Activated CD4-positive, alpha-beta memory T cell treated with anti-CD3 and anti-CD28 coated beads, Interleukin-2, amount 10 ng/mL, durations not matched to agents 7 days and 5 days (primary cell): ENCODE measurements at regions not wholly inside any gene's neighbourhood (a gene's known extent, or its start where the extent isn't known, plus 50 kb on each side); places are given as distances from the start of the nearest gene placed in this dataset.
"Not testable (repeated sequence)": the region's sequence is repeated elsewhere in the genome, so short reads cannot be mapped to it uniquely, and the experiment has no call there.

Source experiments
- CTCF ChIA-PET: fragments of 350-600 bp; sonication (Branson Sonifier 250); formaldehyde crosslinking; loops from one replicate; lab custom pipeline; 2021; ENCODE audit warnings: antibody characterized with exemption, inconsistent platforms; lab: Charles Lee
- POLR2A ChIA-PET: fragments of 350-600 bp; sonication (Branson Sonifier 250); formaldehyde crosslinking; loops from one replicate; lab custom pipeline; 2021; ENCODE audit warnings: antibody characterized with exemption; lab: Charles Lee
- DNase-seq: peaks from one replicate; pipeline ENCODE4 v3.0.0-alpha.2; 2020
- H3K27ac Mint-ChIP-seq: one replicate; pipeline ENCODE4 v1.8.0; 2021; ENCODE audit warnings: mild to moderate bottlenecking, mixed read lengths
- H3K27me3 Mint-ChIP-seq: one replicate; pipeline ENCODE4 v1.8.0; 2021; ENCODE audit warnings: mixed read lengths
- H3K36me3 Mint-ChIP-seq: one replicate; pipeline ENCODE4 v1.8.0; 2021; ENCODE audit warnings: low read depth, mixed read lengths
- H3K4me1 Mint-ChIP-seq: one replicate; pipeline ENCODE4 v1.8.0; 2021; ENCODE audit warnings: mixed read lengths
- H3K4me3 Mint-ChIP-seq: one replicate; pipeline ENCODE4 v1.8.0; 2021; ENCODE audit warnings: mild to moderate bottlenecking, mixed read lengths
- H3K9me3 Mint-ChIP-seq: one replicate; pipeline ENCODE4 v1.8.0; 2021; ENCODE audit warnings: mixed read lengths

- CTCF ChIA-PET: no interaction called here
- no peak overlapping the region for H3K4me3 Mint-ChIP-seq
Measured at GRCh38 chr3:165502707-165503106, 306.5 kb upstream of the SLITRK3 start.

GRCh38 chr3:165498742-165499141 lies 302.6 kb upstream of the SLITRK3 start:
- H3K27me3 Mint-ChIP-seq, H3K36me3 Mint-ChIP-seq, POLR2A ChIA-PET, H3K4me1 Mint-ChIP-seq, DNase-seq, H3K27ac Mint-ChIP-seq, H3K4me3 Mint-ChIP-seq, CTCF ChIA-PET, H3K9me3 Mint-ChIP-seq: not testable (repeated sequence)

More at GRCh38 chr3:165502707-165503106, 306.5 kb upstream of the SLITRK3 start:
- Mint-ChIP-seq H3K4me1 (no peaks in the 10 kb centered on the region), H3K36me3 (no peaks in the 10 kb centered on the region), H3K27me3 (no peaks in the 10 kb centered on the region), H3K9me3 (peaks cover 3% of the 10 kb centered on the region), H3K27ac (no peak overlapping the region)
- DNase-seq: no peak
- POLR2A ChIA-PET: no interaction called here

- CTCF ChIA-PET: no interaction called here
- POLR2A ChIA-PET: no interaction called here
- Mint-ChIP-seq H3K27me3 (no peaks in the 10 kb centered on the region), H3K36me3 (no peaks in the 10 kb centered on the region), H3K4me1 (no peaks in the 10 kb centered on the region), H3K9me3 (peaks cover 8% of the 10 kb centered on the region), H3K27ac (no peak overlapping the region), H3K4me3 (no peak overlapping the region)
- no peak for DNase-seq
Measured at GRCh38 chr3:165491487-165491886, 295.3 kb upstream of the SLITRK3 start.

DNA sequence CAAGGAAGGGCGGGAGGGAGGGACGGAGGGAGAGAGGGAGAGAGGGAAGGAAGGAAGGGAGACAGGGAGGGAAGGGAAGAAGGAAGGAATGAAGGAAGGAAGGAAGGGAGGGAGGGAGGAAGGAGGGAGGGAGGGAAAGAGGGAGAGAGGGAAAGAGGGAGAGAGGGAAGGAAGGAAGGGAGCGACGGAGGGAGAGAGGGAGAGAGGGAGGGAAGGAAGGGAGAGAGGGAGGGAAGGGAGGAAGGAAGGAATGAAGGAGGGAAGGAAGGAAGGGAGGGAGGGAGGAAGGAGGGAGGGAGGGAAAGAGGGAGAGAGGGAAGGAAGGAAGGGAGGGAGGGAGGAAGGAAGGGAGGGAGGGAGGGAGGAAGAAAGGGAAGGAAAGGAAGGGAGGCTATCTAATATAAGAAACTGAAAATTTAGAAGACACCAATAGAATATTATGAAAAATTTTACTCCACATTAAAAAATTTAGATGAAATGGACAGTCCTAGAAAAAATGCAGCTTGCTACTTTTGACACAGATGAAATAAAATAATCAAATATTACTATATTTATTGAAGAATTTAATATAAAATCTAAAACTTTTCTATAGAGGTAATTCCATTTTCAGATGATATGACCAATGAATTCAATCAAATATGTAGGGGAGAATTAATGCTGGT lies 280.3 kb upstream of the SLITRK3 start:
- DNase-seq: no peak
- no peaks in the 10 kb centered on the region for H3K4me1 Mint-ChIP-seq
- H3K36me3 Mint-ChIP-seq: no peaks in the 10 kb centered on the region
- ChIA-PET CTCF (no interaction called here), POLR2A (no interaction called here)
- no peak overlapping the region for H3K27ac Mint-ChIP-seq
- no peak overlapping the region for H3K4me3 Mint-ChIP-seq
- H3K9me3 Mint-ChIP-seq: peaks cover 6% of the 10 kb centered on the region
- H3K27me3 Mint-ChIP-seq: no peaks in the 10 kb centered on the region

GRCh38 chr3:165466856-165467255 lies 270.7 kb upstream of the SLITRK3 start:
- no peak overlapping the region for H3K4me3 Mint-ChIP-seq
- CTCF ChIA-PET: no interaction called here
- POLR2A ChIA-PET: no interaction called here
- H3K4me1 Mint-ChIP-seq: no peaks in the 10 kb centered on the region
- H3K27ac Mint-ChIP-seq: no peak overlapping the region
- DNase-seq: no peak
- peaks cover 13% of the 10 kb centered on the region for H3K9me3 Mint-ChIP-seq
- no peaks in the 10 kb centered on the region for H3K36me3 Mint-ChIP-seq
- no peaks in the 10 kb centered on the region for H3K27me3 Mint-ChIP-seq

DNA sequence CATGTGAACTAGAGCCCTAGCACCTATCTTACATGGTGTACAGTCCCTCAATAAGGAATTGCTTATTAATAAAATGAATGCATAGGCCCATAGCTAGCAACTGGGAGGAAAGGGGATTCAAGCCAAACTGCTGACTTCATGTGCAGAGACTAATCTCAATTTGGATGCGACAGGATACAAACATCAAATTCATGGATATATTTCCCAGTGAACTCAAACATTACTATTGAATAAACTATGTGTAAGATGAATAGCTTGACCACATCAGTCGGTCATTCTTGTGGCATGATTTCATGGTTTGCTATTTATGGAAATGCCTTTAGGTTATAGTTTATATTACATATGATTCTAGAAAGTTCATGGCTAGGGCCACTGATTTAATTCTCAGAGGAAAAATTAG lies 268.6 kb upstream of the SLITRK3 start:
- peaks cover 13% of the 10 kb centered on the region for H3K9me3 Mint-ChIP-seq
- no peaks in the 10 kb centered on the region for H3K4me1 Mint-ChIP-seq
- no peaks in the 10 kb centered on the region for H3K36me3 Mint-ChIP-seq
- no peak overlapping the region for H3K27ac Mint-ChIP-seq
- H3K4me3 Mint-ChIP-seq: no peak overlapping the region
- ChIA-PET POLR2A (no interaction called here), CTCF (no interaction called here)
- H3K27me3 Mint-ChIP-seq: no peaks in the 10 kb centered on the region
- no peak for DNase-seq

- no peak for DNase-seq
- CTCF ChIA-PET: no interaction called here
- Mint-ChIP-seq H3K27ac (no peak overlapping the region), H3K36me3 (no peaks in the 10 kb centered on the region), H3K27me3 (no peaks in the 10 kb centered on the region), H3K9me3 (peaks cover 7% of the 10 kb centered on the region), H3K4me3 (no peak overlapping the region), H3K4me1 (no peaks in the 10 kb centered on the region)
- POLR2A ChIA-PET: no interaction called here
Measured at GRCh38 chr3:165463531-165463930, 267.3 kb upstream of the SLITRK3 start.

- H3K4me1 Mint-ChIP-seq: no peaks in the 10 kb centered on the region
- ChIA-PET CTCF (no interaction called here), POLR2A (no interaction called here)
- H3K27me3 Mint-ChIP-seq: no peaks in the 10 kb centered on the region
- H3K4me3 Mint-ChIP-seq: no peak overlapping the region
- no peaks in the 10 kb centered on the region for H3K36me3 Mint-ChIP-seq
- peaks cover 7% of the 10 kb centered on the region for H3K9me3 Mint-ChIP-seq
- no peak for DNase-seq
- no peak overlapping the region for H3K27ac Mint-ChIP-seq
Measured at GRCh38 chr3:165462636-165463334, 266.6 kb upstream of the SLITRK3 start.

- no peak overlapping the region for H3K4me3 Mint-ChIP-seq
- POLR2A ChIA-PET: no interaction called here
Measured at GRCh38 chr3:165459924-165460835, 264.0 kb upstream of the SLITRK3 start.

GRCh38 chr3:165459111-165459510 lies 262.9 kb upstream of the SLITRK3 start:
- POLR2A ChIA-PET: no interaction called here
- H3K4me3 Mint-ChIP-seq: no peak overlapping the region
- H3K27me3 Mint-ChIP-seq: no peaks in the 10 kb centered on the region

More at GRCh38 chr3:165459924-165460835, 264.0 kb upstream of the SLITRK3 start:
- no peaks in the 10 kb centered on the region for H3K27me3 Mint-ChIP-seq
- H3K9me3 Mint-ChIP-seq: peaks cover 2% of the 10 kb centered on the region
- H3K4me1 Mint-ChIP-seq: no peaks in the 10 kb centered on the region
- H3K27ac Mint-ChIP-seq: no peak overlapping the region
- DNase-seq: no peak
- H3K36me3 Mint-ChIP-seq: no peaks in the 10 kb centered on the region
- CTCF ChIA-PET: no interaction called here

DNA sequence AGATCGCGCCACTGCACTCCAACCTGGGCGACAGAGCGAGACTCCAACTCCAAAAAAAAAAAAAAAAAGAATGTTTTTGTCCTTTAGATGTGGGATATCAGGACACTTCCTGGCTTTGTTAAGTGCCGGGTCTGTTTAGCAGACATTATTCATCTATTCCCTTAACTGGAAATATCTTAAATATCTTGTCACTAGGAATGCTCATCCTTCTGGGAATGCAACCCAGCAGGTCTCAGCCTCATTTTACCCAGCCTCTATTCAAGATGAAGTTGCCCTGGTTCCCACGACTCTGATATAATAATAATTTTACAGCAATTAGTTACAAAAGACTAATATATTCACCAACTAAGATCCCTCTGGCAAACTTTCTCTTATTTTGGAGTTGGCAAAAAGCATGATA lies 260.9 kb upstream of the SLITRK3 start:
- CTCF ChIA-PET: no interaction called here
- H3K4me1 Mint-ChIP-seq: no peaks in the 10 kb centered on the region

More at GRCh38 chr3:165459111-165459510, 262.9 kb upstream of the SLITRK3 start:
- Mint-ChIP-seq H3K9me3 (peaks cover 2% of the 10 kb centered on the region), H3K4me1 (no peaks in the 10 kb centered on the region), H3K27ac (no peak overlapping the region), H3K36me3 (no peaks in the 10 kb centered on the region)
- CTCF ChIA-PET: no interaction called here
- no peak for DNase-seq

DNA sequence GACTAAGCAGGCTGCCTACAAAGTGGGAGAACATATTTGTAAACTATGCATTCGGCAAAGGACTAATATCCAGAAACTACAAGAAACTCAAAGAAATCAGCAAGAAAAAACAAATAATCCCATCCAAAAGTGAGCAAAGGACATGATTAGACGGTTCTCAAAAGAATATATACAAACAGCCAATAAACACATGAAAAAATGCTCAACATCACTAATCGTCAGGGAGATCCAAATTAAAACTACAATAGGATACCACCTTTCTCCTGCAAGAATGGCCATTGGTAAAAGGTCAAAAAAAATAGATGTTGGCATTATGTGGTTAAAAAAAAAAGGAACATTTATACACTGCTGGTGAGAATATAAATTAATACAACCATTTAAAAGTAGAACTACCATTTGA lies 259.6 kb upstream of the SLITRK3 start:
- H3K4me3 Mint-ChIP-seq: no peak overlapping the region
- peaks cover 2% of the 10 kb centered on the region for H3K9me3 Mint-ChIP-seq
- H3K27ac Mint-ChIP-seq: no peak overlapping the region
- CTCF ChIA-PET: no interaction called here
- H3K4me1 Mint-ChIP-seq: no peaks in the 10 kb centered on the region
- H3K27me3 Mint-ChIP-seq: no peaks in the 10 kb centered on the region
- POLR2A ChIA-PET: no interaction called here
- no peak for DNase-seq
- no peaks in the 10 kb centered on the region for H3K36me3 Mint-ChIP-seq

More for the DNA sequence above, 260.9 kb upstream of the SLITRK3 start:
- POLR2A ChIA-PET: no interaction called here
- peaks cover 4% of the 10 kb centered on the region for H3K9me3 Mint-ChIP-seq
- H3K4me3 Mint-ChIP-seq: no peak overlapping the region
- H3K27ac Mint-ChIP-seq: no peak overlapping the region
- no peak for DNase-seq
- H3K27me3 Mint-ChIP-seq: no peaks in the 10 kb centered on the region
- H3K36me3 Mint-ChIP-seq: no peaks in the 10 kb centered on the region

GRCh38 chr3:165455360-165455759 lies 259.2 kb upstream of the SLITRK3 start:
- POLR2A ChIA-PET: no interaction called here

More at GRCh38 chr3:165455360-165455759, 259.2 kb upstream of the SLITRK3 start:
- no peak for DNase-seq
- CTCF ChIA-PET: no interaction called here
- H3K4me1 Mint-ChIP-seq: no peaks in the 10 kb centered on the region
- H3K27ac Mint-ChIP-seq: no peak overlapping the region
- H3K4me3 Mint-ChIP-seq: no peak overlapping the region
- peaks cover 2% of the 10 kb centered on the region for H3K9me3 Mint-ChIP-seq
- H3K27me3 Mint-ChIP-seq: no peaks in the 10 kb centered on the region
- no peaks in the 10 kb centered on the region for H3K36me3 Mint-ChIP-seq
